ENCODE measurements at regions not wholly inside any gene's neighbourhood (a gene's known extent, or its start where the extent isn't known, plus 50 kb on each side); places are given as distances from the start of the nearest gene placed in this dataset.

DNA sequence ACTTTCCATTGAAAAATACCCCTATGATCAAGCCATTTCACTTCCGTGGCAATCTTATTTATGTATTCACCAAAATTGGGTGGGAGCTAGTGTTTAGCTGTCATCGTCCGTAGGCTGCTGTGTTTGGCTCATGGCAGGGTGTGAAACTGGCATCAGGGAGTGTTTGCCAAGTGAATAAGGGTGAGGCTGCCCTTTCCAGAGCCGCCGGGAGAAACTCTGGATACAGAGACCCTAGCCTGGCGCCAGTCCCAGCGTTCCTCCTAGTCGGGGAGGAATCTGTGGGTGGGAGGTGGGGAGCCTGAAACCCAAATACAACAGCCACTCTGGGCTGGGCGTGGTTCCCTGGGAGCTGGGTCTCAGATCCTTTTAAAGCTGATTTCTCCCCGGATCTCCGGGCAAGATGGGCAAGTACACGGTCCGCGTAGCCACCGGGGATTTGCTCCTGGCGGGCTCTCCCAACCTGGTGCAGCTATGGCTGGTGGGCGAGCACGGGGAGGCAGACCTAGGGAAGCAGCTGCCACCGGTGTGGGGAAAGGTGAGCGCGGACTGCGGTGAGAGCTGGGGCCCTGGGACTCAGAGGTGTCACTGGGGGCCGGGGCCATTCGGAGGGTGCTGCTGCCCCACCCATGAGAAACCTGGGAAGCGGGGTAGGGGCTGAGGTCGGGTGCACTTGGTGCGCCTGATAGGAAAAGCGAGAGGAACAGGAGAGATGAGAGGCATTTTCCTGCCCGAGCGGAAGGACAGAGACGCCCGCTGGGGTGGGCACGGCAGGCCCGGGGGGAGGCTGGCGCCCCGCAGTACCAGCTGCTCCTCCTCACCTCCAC lies 62.1 kb upstream of the TEKT1 start:
- TF ChIP-seq, protein P1, sequence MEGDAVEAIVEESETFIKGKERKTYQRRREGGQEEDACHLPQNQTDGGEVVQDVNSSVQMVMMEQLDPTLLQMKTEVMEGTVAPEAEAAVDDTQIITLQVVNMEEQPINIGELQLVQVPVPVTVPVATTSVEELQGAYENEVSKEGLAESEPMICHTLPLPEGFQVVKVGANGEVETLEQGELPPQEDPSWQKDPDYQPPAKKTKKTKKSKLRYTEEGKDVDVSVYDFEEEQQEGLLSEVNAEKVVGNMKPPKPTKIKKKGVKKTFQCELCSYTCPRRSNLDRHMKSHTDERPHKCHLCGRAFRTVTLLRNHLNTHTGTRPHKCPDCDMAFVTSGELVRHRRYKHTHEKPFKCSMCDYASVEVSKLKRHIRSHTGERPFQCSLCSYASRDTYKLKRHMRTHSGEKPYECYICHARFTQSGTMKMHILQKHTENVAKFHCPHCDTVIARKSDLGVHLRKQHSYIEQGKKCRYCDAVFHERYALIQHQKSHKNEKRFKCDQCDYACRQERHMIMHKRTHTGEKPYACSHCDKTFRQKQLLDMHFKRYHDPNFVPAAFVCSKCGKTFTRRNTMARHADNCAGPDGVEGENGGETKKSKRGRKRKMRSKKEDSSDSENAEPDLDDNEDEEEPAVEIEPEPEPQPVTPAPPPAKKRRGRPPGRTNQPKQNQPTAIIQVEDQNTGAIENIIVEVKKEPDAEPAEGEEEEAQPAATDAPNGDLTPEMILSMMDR (IDR thresholded peaks at IDR 0.05; ENCODE audit: insufficient read depth, low read length, missing control alignments), result no peak
- no peak for DNase-seq (ENCODE audit: low read depth, low spot score)
- CTCF ChIA-PET, result interaction anchor here (1.1 to 1.6 kb wide), 3 partner anchors 17 to 227 kb away, joined by 4 to 5 read pairs (median 4); no protein-coding TSS in a partner anchor
- POLR2A ChIA-PET, result no interaction called here
- no peak overlapping the region for H3K4me3 ChIP-seq (ENCODE audit: low read depth, low read length)

DNA sequence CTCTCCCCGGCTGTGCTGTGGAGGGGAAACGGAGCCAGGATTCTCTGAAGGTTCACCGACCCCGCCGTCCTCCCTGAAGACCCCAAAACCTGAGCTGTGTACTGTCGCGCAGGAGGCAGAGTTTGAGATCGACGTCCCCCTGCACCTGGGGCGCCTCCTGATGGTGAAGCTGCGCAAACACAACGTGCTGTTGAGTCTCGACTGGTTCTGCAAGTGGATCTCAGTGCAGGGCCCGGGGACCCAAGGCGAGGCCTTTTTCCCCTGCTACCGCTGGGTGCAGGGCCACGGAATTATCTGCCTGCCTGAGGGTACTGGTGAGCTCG lies 62.6 kb upstream of the TEKT1 start:
- TF ChIP-seq, protein P1 (IDR thresholded peaks at IDR 0.05; ENCODE audit: insufficient read depth, low read length, missing control alignments), result peak; percentile 42
- no peak overlapping the region for H3K4me3 ChIP-seq (ENCODE audit: low read depth, low read length)
- no peak for DNase-seq (ENCODE audit: low read depth, low spot score)
- POLR2A ChIA-PET, result no interaction called here
- CTCF ChIA-PET, result interaction anchor here (1.1 to 1.6 kb wide), 3 partner anchors 17 to 228 kb away, joined by 4 to 5 read pairs (median 4); no protein-coding TSS in a partner anchor

DNA sequence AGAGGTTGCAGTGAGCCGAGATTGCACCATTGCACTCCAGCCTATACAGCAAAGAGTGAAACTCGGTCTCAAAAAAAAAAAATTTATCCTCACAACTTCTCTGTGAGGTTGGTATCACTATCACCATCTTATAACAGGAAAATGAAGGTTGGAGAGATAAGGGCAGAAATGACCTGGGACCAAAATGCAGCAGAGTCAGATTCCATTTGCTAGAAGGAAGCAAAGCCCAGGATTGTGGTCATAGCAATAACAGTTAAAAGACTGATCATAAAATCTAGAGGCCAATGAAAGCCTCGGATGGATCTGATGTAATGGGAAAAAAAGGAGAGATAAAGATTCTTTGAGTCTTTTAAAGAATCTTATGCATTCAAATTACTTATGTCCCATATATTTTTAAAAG lies 69.6 kb upstream of the TEKT1 start:
- ChIA-PET CTCF (no interaction called here), POLR2A (no interaction called here)
- TF ChIP-seq, protein P1 (IDR thresholded peaks at IDR 0.05; ENCODE audit: insufficient read depth, low read length, missing control alignments), result no peak
- H3K4me3 ChIP-seq (ENCODE audit: low read depth, low read length), result no peak overlapping the region
- no peak for DNase-seq (ENCODE audit: low read depth, low spot score)

DNA sequence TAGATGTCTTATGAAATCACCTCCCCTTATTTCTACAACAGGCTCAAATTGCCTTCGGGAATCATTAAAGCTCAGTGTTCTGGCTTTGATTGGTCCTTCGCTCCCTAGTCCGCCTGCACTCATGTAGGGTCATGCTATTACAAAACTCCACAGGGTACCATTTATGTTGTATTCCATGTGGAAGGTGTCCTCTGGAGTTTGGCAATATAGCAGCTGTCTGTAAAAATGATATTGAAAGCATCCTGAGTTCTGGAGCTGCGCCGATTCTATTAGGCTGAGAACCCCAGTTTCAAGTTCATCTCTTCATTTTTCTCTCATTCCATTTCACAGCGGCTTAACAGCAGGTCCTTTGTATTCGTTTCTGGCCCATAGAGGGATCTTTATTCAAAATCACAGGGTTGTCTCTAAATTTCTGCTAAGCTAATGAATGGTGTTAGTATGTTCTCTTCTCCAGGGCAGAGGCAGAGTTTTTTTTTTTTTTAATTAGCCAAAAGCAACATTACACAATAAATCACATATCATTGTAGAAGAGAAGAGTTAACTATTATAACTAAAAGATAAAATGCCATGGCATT lies 71.9 kb upstream of the TEKT1 start:
- no peak for DNase-seq (ENCODE audit: low read depth, low spot score)
- POLR2A ChIA-PET, result interaction anchor here (0.6 kb wide), 1 partner anchor 152 kb away, joined by 3 read pairs; no protein-coding TSS in a partner anchor
- TF ChIP-seq, protein P1 (IDR thresholded peaks at IDR 0.05; ENCODE audit: insufficient read depth, low read length, missing control alignments), result no peak
- CTCF ChIA-PET, result interaction anchor here (1.4 to 2.3 kb wide), 5 partner anchors 10 to 237 kb away, joined by 3 to 11 read pairs (median 8); no protein-coding TSS in a partner anchor
- H3K4me3 ChIP-seq (ENCODE audit: low read depth, low read length), result no peak overlapping the region

DNA sequence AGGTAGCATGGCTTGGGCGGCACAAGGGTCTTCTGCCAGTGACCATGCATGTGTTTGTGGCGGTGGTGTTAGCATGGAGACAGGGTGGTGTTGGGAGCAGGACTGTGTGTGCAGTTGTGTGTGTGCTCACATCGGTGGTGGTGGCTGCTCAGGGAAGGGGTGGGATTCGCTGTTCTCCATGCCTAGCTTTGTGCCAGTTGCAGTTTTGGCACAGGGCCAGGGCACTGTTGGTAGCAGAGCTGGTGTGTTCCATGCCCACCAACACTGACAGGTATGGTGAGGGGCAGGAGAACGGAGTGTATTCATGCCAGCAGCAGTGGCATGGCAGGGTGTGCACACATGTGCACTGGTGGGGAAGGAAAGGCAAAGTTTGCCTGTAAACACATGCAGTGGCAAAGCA lies 77.3 kb upstream of the TEKT1 start:
- TF ChIP-seq, protein P1 (IDR thresholded peaks at IDR 0.05; ENCODE audit: insufficient read depth, low read length, missing control alignments), result no peak
- DNase-seq (ENCODE audit: low read depth, low spot score), result no peak
- no peak overlapping the region for H3K4me3 ChIP-seq (ENCODE audit: low read depth, low read length)
- ChIA-PET CTCF (interaction anchor here (0.7 to 5.1 kb wide), 4 partner anchors 65 to 241 kb away, joined by 4 to 189 read pairs (median 60); partner anchors contain the start of gene RNASEK), POLR2A (no interaction called here)

DNA sequence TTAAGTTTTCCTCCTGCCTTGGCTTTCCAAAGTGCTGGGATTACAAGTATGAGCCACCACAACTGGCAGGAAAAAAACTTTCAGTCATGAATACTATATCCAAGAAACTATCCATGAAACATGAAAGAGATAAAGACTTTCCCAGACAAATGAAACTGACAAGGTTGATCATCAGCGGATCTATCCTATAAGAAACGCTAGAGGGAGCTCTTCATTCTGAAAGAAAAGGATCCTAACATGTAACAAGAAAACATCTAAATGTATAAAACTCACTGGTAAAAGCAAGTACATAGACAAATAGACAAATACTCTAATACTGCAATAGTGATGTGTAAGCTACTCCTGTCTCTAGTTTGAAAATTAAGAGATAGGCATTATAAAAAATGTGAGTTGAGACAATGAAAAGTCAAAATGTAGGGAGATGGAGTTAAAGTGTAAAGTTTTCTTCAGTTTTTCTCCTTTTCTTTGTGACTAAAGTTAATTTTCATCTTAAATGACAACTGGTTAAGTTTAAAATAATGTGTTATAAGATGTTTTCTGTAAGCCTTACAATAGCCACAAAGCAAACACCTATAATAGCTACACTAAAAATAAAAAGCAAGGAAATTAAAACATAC lies 79.6 kb upstream of the TEKT1 start:
- no peak for DNase-seq (ENCODE audit: low read depth, low spot score)
- TF ChIP-seq, protein P1 (IDR thresholded peaks at IDR 0.05; ENCODE audit: insufficient read depth, low read length, missing control alignments), result peak; percentile 47
- ChIA-PET POLR2A (no interaction called here), CTCF (interaction anchor here (0.6 to 5.1 kb wide), 46 partner anchors 9 to 1799 kb away, joined by 3 to 189 read pairs (median 5); partner anchors contain the start of genes ALOX12, BCL6B, RNASEK and SLC16A13)
- no peak overlapping the region for H3K4me3 ChIP-seq (ENCODE audit: low read depth, low read length)

Data from AG04449 (cell line).